HEK293T (cell line): ENCODE measurements at regions not wholly inside any gene's neighbourhood (a gene's known extent, or its start where the extent isn't known, plus 50 kb on each side); places are given as distances from the start of the nearest gene placed in this dataset.

Source experiments
- CTCF ChIA-PET: fragments of 350-600 bp; formaldehyde crosslinking; extraction: SDS; loops from one replicate; lab custom pipeline; 2021; ENCODE audit warnings: antibody characterized with exemption, inconsistent platforms; lab: Yijun Ruan, JAX
- POLR2A ChIA-PET: fragments of 350-600 bp; formaldehyde crosslinking; extraction: SDS; loops from one replicate; lab custom pipeline; 2020; ENCODE audit warnings: antibody characterized with exemption, inconsistent platforms; lab: Yijun Ruan, JAX
- DNase-seq: peaks from one replicate; pipeline ENCODE4 v3.0.0; 2012; ENCODE audit warnings: mixed read lengths; ENCODE audit errors: extremely low spot score
- ARNT ChIP-seq: fragments of 450-650 bp; IDR thresholded peaks from 2 replicates; pipeline ENCODE4 v1.6.1; 2017; ENCODE audit warnings: mild to moderate bottlenecking
- BHLHE40 ChIP-seq: fragments of 450-650 bp; IDR thresholded peaks from 2 replicates; pipeline ENCODE4 v1.6.1; 2016; ENCODE audit warnings: mild to moderate bottlenecking, moderate library complexity, borderline replicate concordance
- CTBP1 ChIP-seq: fragments of 450-650 bp; IDR thresholded peaks from 2 replicates; pipeline ENCODE4 v1.6.1; 2016; ENCODE audit warnings: borderline replicate concordance
- ELF4 ChIP-seq: fragments of 450-650 bp; IDR thresholded peaks from 2 replicates; pipeline ENCODE4 v1.6.1; 2017; ENCODE audit warnings: antibody characterized with exemption
- FOXA1 ChIP-seq: fragments of 450-650 bp; IDR thresholded peaks from 2 replicates; pipeline ENCODE4 v1.6.1; 2016; ENCODE audit warnings: mild to moderate bottlenecking
- FOXK2 ChIP-seq: fragments of 450-650 bp; IDR thresholded peaks from 2 replicates; pipeline ENCODE4 v1.6.1; 2016; ENCODE audit warnings: mild to moderate bottlenecking
- FOXM1 ChIP-seq: fragments of 450-650 bp; IDR thresholded peaks from 2 replicates; pipeline ENCODE4 v1.6.1; 2017; ENCODE audit warnings: mild to moderate bottlenecking, borderline replicate concordance
- HDGF ChIP-seq: fragments of 450-650 bp; IDR thresholded peaks from 2 replicates; pipeline ENCODE4 v1.6.1; 2017; ENCODE audit warnings: antibody characterized with exemption, borderline replicate concordance
- L3MBTL2 ChIP-seq: fragments of 450-650 bp; conservative IDR thresholded peaks from 2 replicates; pipeline ENCODE4 v1.6.1; 2016; ENCODE audit warnings: mild to moderate bottlenecking
- LEF1 ChIP-seq: fragments of 450-650 bp; IDR thresholded peaks from 2 replicates; pipeline ENCODE4 v1.6.1; 2017; ENCODE audit warnings: mild to moderate bottlenecking, borderline replicate concordance
- NFRKB ChIP-seq: fragments of 450-650 bp; IDR thresholded peaks from 2 replicates; pipeline ENCODE4 v1.6.1; 2016; ENCODE audit warnings: mild to moderate bottlenecking, moderate library complexity
- PKNOX1 ChIP-seq: fragments of 450-650 bp; IDR thresholded peaks from 2 replicates; pipeline ENCODE4 v1.6.1; 2016
- SP1 ChIP-seq: fragments of 450-650 bp; IDR thresholded peaks from 2 replicates; pipeline ENCODE4 v1.6.1; 2017
- SUZ12 ChIP-seq: fragments of 450-650 bp; IDR thresholded peaks from 2 replicates; pipeline ENCODE4 v1.6.1; 2016; ENCODE audit warnings: mild to moderate bottlenecking
- TARDBP ChIP-seq: fragments of 450-650 bp; IDR thresholded peaks from 2 replicates; pipeline ENCODE4 v1.6.1; 2016
- ZNF384 ChIP-seq: fragments of 450-650 bp; IDR thresholded peaks from 2 replicates; pipeline ENCODE4 v1.6.1; 2016

GRCh38 chr10:64408391-64409183, 887.4 kb downstream of the REEP3 start:
- TF ChIP-seq FOXM1 (no peak), BHLHE40 (no peak), NFRKB (no peak), LEF1 (no peak), TARDBP (no peak), HDGF (no peak), SUZ12 (no peak), SP1 (no peak), FOXA1 (no peak), ZNF384 (no peak), L3MBTL2 (no peak), ARNT (no peak), CTBP1 (no peak), FOXK2 (no peak), PKNOX1 (no peak), ELF4 (no peak)
- POLR2A ChIA-PET = no interaction called here
- DNase-seq = no peak
- CTCF ChIA-PET = no interaction called here

- TF ChIP-seq SP1 (no peak), HDGF (no peak), NFRKB (no peak), BHLHE40 (no peak), ZNF384 (no peak), FOXK2 (no peak), CTBP1 (no peak), PKNOX1 (no peak), ARNT (no peak), ELF4 (no peak), SUZ12 (no peak), LEF1 (no peak), FOXA1 (no peak), L3MBTL2 (no peak), TARDBP (no peak)
- no peak for DNase-seq
- ChIA-PET POLR2A (no interaction called here), CTCF (no interaction called here)
These were observed 888.1 kb downstream of the REEP3 start for GRCh38 chr10:64409349-64409748.

- ChIA-PET CTCF (no interaction called here), POLR2A (no interaction called here)
- no peak for TF ChIP-seq FOXK2
- TF ChIP-seq L3MBTL2 = no peak
- TF ChIP-seq SUZ12 = no peak
- TF ChIP-seq FOXM1 = no peak
- TF ChIP-seq PKNOX1 = no peak
- TF ChIP-seq BHLHE40 = no peak
- no peak for TF ChIP-seq ZNF384
- TF ChIP-seq FOXA1 = no peak
- no peak for TF ChIP-seq SP1
- TF ChIP-seq ELF4 = no peak
- no peak for TF ChIP-seq TARDBP
- no peak for TF ChIP-seq HDGF
- no peak for DNase-seq
These were observed 894.8 kb downstream of the REEP3 start for GRCh38 chr10:64416011-64416410.

- CTCF ChIA-PET = no interaction called here
- no peak for DNase-seq
- POLR2A ChIA-PET = no interaction called here
- TF ChIP-seq ELF4 = no peak
- no peak for TF ChIP-seq SUZ12
- TF ChIP-seq PKNOX1 = no peak
- TF ChIP-seq CTBP1 = no peak
- no peak for TF ChIP-seq FOXK2
- TF ChIP-seq TARDBP = no peak
- no peak for TF ChIP-seq ZNF384
- no peak for TF ChIP-seq ARNT
- no peak for TF ChIP-seq HDGF
- TF ChIP-seq L3MBTL2 = no peak
These were observed 898.3 kb downstream of the REEP3 start for GRCh38 chr10:64419461-64419860.

- TF ChIP-seq ELF4 (no peak), BHLHE40 (no peak), NFRKB (no peak), ZNF384 (no peak), SUZ12 (no peak), FOXK2 (no peak), CTBP1 (no peak), PKNOX1 (no peak), FOXM1 (no peak), SP1 (no peak), L3MBTL2 (no peak), TARDBP (no peak), LEF1 (no peak), HDGF (no peak)
- no peak for DNase-seq
- ChIA-PET POLR2A (no interaction called here), CTCF (no interaction called here)
These were observed 905.5 kb downstream of the REEP3 start for GRCh38 chr10:64426745-64427144.
